GM19035 (cell line): ENCODE measurements at regions not wholly inside any gene's neighbourhood (a gene's known extent, or its start where the extent isn't known, plus 50 kb on each side); places are given as distances from the start of the nearest gene placed in this dataset.

Source experiments
- ATAC-seq: cut with Tn5 transposase; IDR thresholded peaks from one replicate; pipeline ENCODE4 v1.9.1; 2021; ENCODE audit not compliant: unreplicated experiment

- ATAC-seq: no peak
These were observed 75.3 kb upstream of the RIPOR2 start for GRCh38 chr6:25010902-25011625.

- no peak for ATAC-seq
These were observed 76.9 kb upstream of the RIPOR2 start for GRCh38 chr6:25012657-25013056.

- no peak for ATAC-seq
These were observed 77.5 kb upstream of the RIPOR2 start for GRCh38 chr6:25013246-25013645.

- ATAC-seq: no peak
These were observed 78.6 kb upstream of the RIPOR2 start for GRCh38 chr6:25014369-25014768.

- ATAC-seq: no peak
These were observed 79.2 kb upstream of the RIPOR2 start for GRCh38 chr6:25014791-25015560.

- ATAC-seq: no peak
These were observed 80.4 kb upstream of the RIPOR2 start for GRCh38 chr6:25016014-25016720.

GRCh38 chr6:25017486-25017885 lies 81.7 kb upstream of the RIPOR2 start:
- no peak for ATAC-seq

- no peak for ATAC-seq
These were observed 82.3 kb upstream of the RIPOR2 start for GRCh38 chr6:25017932-25018567.

GRCh38 chr6:25018568-25018954 lies 82.8 kb upstream of the RIPOR2 start:
- no peak for ATAC-seq

GRCh38 chr6:25022140-25022553 lies 86.4 kb upstream of the RIPOR2 start:
- no peak for ATAC-seq

GRCh38 chr6:25023781-25024180 lies 88.0 kb upstream of the RIPOR2 start:
- no peak for ATAC-seq

- no peak for ATAC-seq
These were observed 89.1 kb upstream of the RIPOR2 start for GRCh38 chr6:25024821-25025220.

GRCh38 chr6:25025248-25025918 lies 89.6 kb upstream of the RIPOR2 start:
- ATAC-seq: no peak

- no peak for ATAC-seq
These were observed 90.2 kb upstream of the RIPOR2 start for GRCh38 chr6:25025919-25026301.

- peak; percentile 28 for ATAC-seq
These were observed 91.0 kb upstream of the RIPOR2 start for GRCh38 chr6:25026723-25027122.

- ATAC-seq: peak; percentile 99
These were observed 91.6 kb upstream of the RIPOR2 start for GRCh38 chr6:25027221-25027916.

GRCh38 chr6:25028328-25028727 lies 92.6 kb upstream of the RIPOR2 start:
- no peak for ATAC-seq

GRCh38 chr6:25032934-25033333 lies 97.2 kb upstream of the RIPOR2 start:
- ATAC-seq: no peak

GRCh38 chr6:25034431-25034921 lies 98.7 kb upstream of the RIPOR2 start:
- no peak for ATAC-seq

- ATAC-seq: no peak
These were observed 99.4 kb upstream of the RIPOR2 start for GRCh38 chr6:25035174-25035511.
